WTC11 (cell line): ENCODE measurements at regions not wholly inside any gene's neighbourhood (a gene's known extent, or its start where the extent isn't known, plus 50 kb on each side); places are given as distances from the start of the nearest gene placed in this dataset.

Experiments
- ATAC-seq: fragments of 200-7000 bp; cut with Tn5 transposase; 2 replicates; pipeline ENCODE4 v1.10.0; 2021; ENCODE audit warnings: mild to moderate bottlenecking, moderate library complexity
- CTCF ChIA-PET: fragments of 300-600 bp; sonication (Branson Sonifier 250); formaldehyde crosslinking; loops from one replicate; lab custom pipeline; 2021; ENCODE audit warnings: antibody characterized with exemption; lab: Charles Lee
- POLR2A ChIA-PET: fragments of 350-600 bp; sonication (Branson Sonifier 250); formaldehyde crosslinking; loops from one replicate; lab custom pipeline; 2021; ENCODE audit warnings: antibody characterized with exemption; lab: Charles Lee
- DNase-seq: peaks from one replicate; pipeline ENCODE4 v3.0.0; 2021; ENCODE audit warnings: low spot score
- H3K27ac Mint-ChIP-seq: 2 replicates; pipeline ENCODE4 v1.8.0; 2021; ENCODE audit warnings: mixed read lengths
- H3K27me3 Mint-ChIP-seq: 2 replicates; pipeline ENCODE4 v1.8.0; 2021; ENCODE audit warnings: low read depth, mild to moderate bottlenecking, moderate library complexity, mixed read lengths
- H3K36me3 Mint-ChIP-seq: 2 replicates; pipeline ENCODE4 v1.8.0; 2021; ENCODE audit warnings: mixed read lengths
- H3K4me1 Mint-ChIP-seq: 2 replicates; pipeline ENCODE4 v1.8.0; 2022; ENCODE audit warnings: mixed read lengths
- H3K4me3 Mint-ChIP-seq: 2 replicates; pipeline ENCODE4 v1.8.0; 2021; ENCODE audit warnings: mild to moderate bottlenecking, moderate library complexity, mixed read lengths
- H3K9me3 Mint-ChIP-seq: 2 replicates; pipeline ENCODE4 v1.8.0; 2021; ENCODE audit warnings: mixed read lengths
- ELF4 ChIP-seq: sonication (generic); formaldehyde crosslinking; IDR thresholded peaks from 2 replicates; pipeline ENCODE4 v1.8.1; 2022; ENCODE audit warnings: low read depth, mild to moderate bottlenecking, moderate library complexity, missing genetic modification reagents
- ESRRA ChIP-seq: sonication (generic); formaldehyde crosslinking; IDR thresholded peaks from 2 replicates; pipeline ENCODE4 v1.8.1; 2022; ENCODE audit warnings: mild to moderate bottlenecking, missing genetic modification reagents, borderline replicate concordance
- ETV6 ChIP-seq: sonication (generic); formaldehyde crosslinking; IDR thresholded peaks from 2 replicates; pipeline ENCODE4 v1.8.1; 2022; ENCODE audit warnings: mild to moderate bottlenecking, missing genetic modification reagents
- FOXK1 ChIP-seq: sonication (generic); formaldehyde crosslinking; IDR thresholded peaks from 2 replicates; pipeline ENCODE4 v1.8.0; 2022; ENCODE audit warnings: mild to moderate bottlenecking, moderate library complexity, missing genetic modification reagents
- HMGA2 ChIP-seq: fragments of 250-450 bp; sonication (Bioruptor Pico); IDR thresholded peaks from 2 replicates; pipeline ENCODE4 v1.4.0; 2021; ENCODE audit warnings: mild to moderate bottlenecking, moderate library complexity
- JAZF1 ChIP-seq: fragments of 250-450 bp; sonication (Bioruptor Pico); IDR thresholded peaks from 2 replicates; pipeline ENCODE4 v1.9.0; 2021; ENCODE audit warnings: moderate library complexity, mild to moderate bottlenecking, inconsistent platforms
- JUN ChIP-seq: sonication (generic); formaldehyde crosslinking; IDR thresholded peaks from 2 replicates; pipeline ENCODE4 v1.8.0; 2023; ENCODE audit warnings: mild to moderate bottlenecking, missing genetic modification reagents
- NFATC4 ChIP-seq: fragments of 250-450 bp; sonication (Bioruptor Pico); IDR thresholded peaks from 2 replicates; pipeline ENCODE4 v1.9.0; 2021; ENCODE audit warnings: mild to moderate bottlenecking
- NFYB ChIP-seq: sonication (generic); formaldehyde crosslinking; conservative IDR thresholded peaks from 2 replicates; pipeline ENCODE4 v1.8.0; 2022; ENCODE audit warnings: low read depth, missing genetic modification reagents
- OVOL2 ChIP-seq: fragments of 250-450 bp; sonication (Bioruptor Pico); IDR thresholded peaks from 2 replicates; pipeline ENCODE4 v1.9.0; 2021; ENCODE audit warnings: mild to moderate bottlenecking, borderline replicate concordance
- RELA ChIP-seq: sonication (generic); formaldehyde crosslinking; IDR thresholded peaks from 2 replicates; pipeline ENCODE4 v1.8.1; 2022; ENCODE audit warnings: missing genetic modification reagents, mild to moderate bottlenecking, borderline replicate concordance
- RORB ChIP-seq: fragments of 250-450 bp; sonication (Bioruptor Pico); IDR thresholded peaks from 2 replicates; pipeline ENCODE4 v1.9.0; 2021; ENCODE audit warnings: mild to moderate bottlenecking
- SP1 ChIP-seq: sonication (generic); formaldehyde crosslinking; conservative IDR thresholded peaks from 2 replicates; pipeline ENCODE4 v1.8.1; 2022; ENCODE audit warnings: missing genetic modification reagents
- TCF7 ChIP-seq: sonication (generic); formaldehyde crosslinking; IDR thresholded peaks from 2 replicates; pipeline ENCODE4 v1.8.0; 2022; ENCODE audit warnings: mild to moderate bottlenecking, low read depth, missing genetic modification reagents, moderate library complexity
- TEAD4 ChIP-seq: sonication (generic); formaldehyde crosslinking; IDR thresholded peaks from 2 replicates; pipeline ENCODE4 v1.8.0; 2022; ENCODE audit warnings: mild to moderate bottlenecking, missing genetic modification reagents
- TP53 ChIP-seq: sonication (generic); formaldehyde crosslinking; IDR thresholded peaks from 2 replicates; pipeline ENCODE4 v1.8.1; 2023; ENCODE audit warnings: mild to moderate bottlenecking, missing genetic modification reagents
- ZNF121 ChIP-seq: sonication (generic); formaldehyde crosslinking; IDR thresholded peaks from 2 replicates; pipeline ENCODE4 v1.8.0; 2023; ENCODE audit warnings: missing genetic modification reagents
- ZNF219 ChIP-seq: sonication (generic); formaldehyde crosslinking; IDR thresholded peaks from 2 replicates; pipeline ENCODE4 v1.8.0; 2023; ENCODE audit warnings: missing genetic modification reagents, mild to moderate bottlenecking, borderline replicate concordance
- ZNF263 ChIP-seq: sonication (generic); formaldehyde crosslinking; IDR thresholded peaks from 2 replicates; pipeline ENCODE4 v1.8.1; 2022; ENCODE audit warnings: low read depth, mild to moderate bottlenecking, moderate library complexity, missing genetic modification reagents
- ZNF396 ChIP-seq: fragments of 250-450 bp; sonication (Bioruptor Pico); IDR thresholded peaks from 2 replicates; pipeline ENCODE4 v1.8.0; 2021; ENCODE audit warnings: mild to moderate bottlenecking, moderate library complexity, borderline replicate concordance
- ZNF416 ChIP-seq: fragments of 250-450 bp; sonication (Bioruptor Pico); IDR thresholded peaks from 2 replicates; pipeline ENCODE4 v1.9.0; 2021; ENCODE audit warnings: mild to moderate bottlenecking, inconsistent platforms
- TF ChIP-seq, protein P1 (sequence below): sonication (generic); formaldehyde crosslinking; IDR thresholded peaks from 2 replicates; pipeline ENCODE4 v1.8.1; 2023; ENCODE audit warnings: mild to moderate bottlenecking, missing genetic modification reagents, moderate library complexity
- TF ChIP-seq, protein P2 (sequence below): fragments of 250-450 bp; sonication (Bioruptor Pico); IDR thresholded peaks from 2 replicates; pipeline ENCODE4 v1.8.0; 2021; ENCODE audit warnings: mild to moderate bottlenecking
- TF ChIP-seq, protein P3 (sequence below): sonication (generic); formaldehyde crosslinking; IDR thresholded peaks from 2 replicates; pipeline ENCODE4 v1.8.1; 2022; ENCODE audit warnings: mild to moderate bottlenecking, moderate library complexity, missing genetic modification reagents
- TF ChIP-seq, protein P4 (sequence below): sonication (generic); formaldehyde crosslinking; IDR thresholded peaks from 2 replicates; pipeline ENCODE4 v1.8.1; 2022; ENCODE audit warnings: low read depth, missing genetic modification reagents, borderline replicate concordance
- TF ChIP-seq, protein P5 (sequence below): sonication (generic); formaldehyde crosslinking; IDR thresholded peaks from 2 replicates; pipeline ENCODE4 v1.8.1; 2022; ENCODE audit warnings: missing genetic modification reagents, borderline replicate concordance
- TF ChIP-seq, protein P6 (sequence below): sonication (generic); formaldehyde crosslinking; IDR thresholded peaks from 2 replicates; pipeline ENCODE4 v1.8.1; 2023; ENCODE audit warnings: mild to moderate bottlenecking, missing genetic modification reagents

DNA sequence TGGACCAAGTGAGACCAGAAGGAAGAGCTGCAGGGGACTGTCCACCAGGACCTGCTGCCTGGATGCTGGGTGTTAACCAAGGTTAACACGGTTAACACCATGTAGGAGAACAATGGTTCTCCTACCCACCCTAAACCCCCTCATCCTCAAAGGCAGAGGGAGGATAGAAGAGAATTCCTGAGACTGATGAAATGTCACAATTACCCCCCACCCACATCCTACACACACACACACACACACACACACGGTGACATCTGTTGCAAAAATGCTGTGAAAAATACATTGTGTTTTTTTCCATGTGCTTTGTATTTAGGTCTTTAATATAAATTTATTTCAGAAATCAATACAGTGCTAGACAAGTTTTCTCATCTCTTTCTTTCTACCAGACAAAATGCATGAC lies 113.9 kb upstream of the HES1 start:
- H3K27me3 Mint-ChIP-seq, result no peaks in the 10 kb centered on the region
- ChIA-PET POLR2A (no interaction called here), CTCF (no interaction called here)
- no peaks in the 10 kb centered on the region for H3K9me3 Mint-ChIP-seq
- no peaks in the 10 kb centered on the region for H3K36me3 Mint-ChIP-seq
- TF ChIP-seq JUN (CRISPR knock-in tag), result no peak
- no peak for TF ChIP-seq FOXK1
- no peak for TF ChIP-seq ELF4 (CRISPR knock-in tag)
- TF ChIP-seq JAZF1, result no peak
- TF ChIP-seq ZNF263 (CRISPR knock-in tag), result no peak
- TF ChIP-seq, protein P1, sequence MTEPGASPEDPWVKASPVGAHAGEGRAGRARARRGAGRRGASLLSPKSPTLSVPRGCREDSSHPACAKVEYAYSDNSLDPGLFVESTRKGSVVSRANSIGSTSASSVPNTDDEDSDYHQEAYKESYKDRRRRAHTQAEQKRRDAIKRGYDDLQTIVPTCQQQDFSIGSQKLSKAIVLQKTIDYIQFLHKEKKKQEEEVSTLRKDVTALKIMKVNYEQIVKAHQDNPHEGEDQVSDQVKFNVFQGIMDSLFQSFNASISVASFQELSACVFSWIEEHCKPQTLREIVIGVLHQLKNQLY (CRISPR knock-in tag), result no peak
- TF ChIP-seq OVOL2 (CRISPR knock-in tag), result no peak
- no peak for TF ChIP-seq ZNF416
- no peak for TF ChIP-seq TCF7 (CRISPR knock-in tag)
- no peak for TF ChIP-seq NFYB
- TF ChIP-seq, protein P2, sequence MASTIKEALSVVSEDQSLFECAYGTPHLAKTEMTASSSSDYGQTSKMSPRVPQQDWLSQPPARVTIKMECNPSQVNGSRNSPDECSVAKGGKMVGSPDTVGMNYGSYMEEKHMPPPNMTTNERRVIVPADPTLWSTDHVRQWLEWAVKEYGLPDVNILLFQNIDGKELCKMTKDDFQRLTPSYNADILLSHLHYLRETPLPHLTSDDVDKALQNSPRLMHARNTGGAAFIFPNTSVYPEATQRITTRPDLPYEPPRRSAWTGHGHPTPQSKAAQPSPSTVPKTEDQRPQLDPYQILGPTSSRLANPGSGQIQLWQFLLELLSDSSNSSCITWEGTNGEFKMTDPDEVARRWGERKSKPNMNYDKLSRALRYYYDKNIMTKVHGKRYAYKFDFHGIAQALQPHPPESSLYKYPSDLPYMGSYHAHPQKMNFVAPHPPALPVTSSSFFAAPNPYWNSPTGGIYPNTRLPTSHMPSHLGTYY (CRISPR knock-in tag), result no peak
- TF ChIP-seq RORB, result no peak
- no peak for TF ChIP-seq HMGA2 (CRISPR knock-in tag)
- TF ChIP-seq, protein P3, sequence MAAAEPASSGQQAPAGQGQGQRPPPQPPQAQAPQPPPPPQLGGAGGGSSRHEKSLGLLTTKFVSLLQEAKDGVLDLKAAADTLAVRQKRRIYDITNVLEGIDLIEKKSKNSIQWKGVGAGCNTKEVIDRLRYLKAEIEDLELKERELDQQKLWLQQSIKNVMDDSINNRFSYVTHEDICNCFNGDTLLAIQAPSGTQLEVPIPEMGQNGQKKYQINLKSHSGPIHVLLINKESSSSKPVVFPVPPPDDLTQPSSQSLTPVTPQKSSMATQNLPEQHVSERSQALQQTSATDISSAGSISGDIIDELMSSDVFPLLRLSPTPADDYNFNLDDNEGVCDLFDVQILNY (CRISPR knock-in tag), result no peak
- TF ChIP-seq, protein P4, sequence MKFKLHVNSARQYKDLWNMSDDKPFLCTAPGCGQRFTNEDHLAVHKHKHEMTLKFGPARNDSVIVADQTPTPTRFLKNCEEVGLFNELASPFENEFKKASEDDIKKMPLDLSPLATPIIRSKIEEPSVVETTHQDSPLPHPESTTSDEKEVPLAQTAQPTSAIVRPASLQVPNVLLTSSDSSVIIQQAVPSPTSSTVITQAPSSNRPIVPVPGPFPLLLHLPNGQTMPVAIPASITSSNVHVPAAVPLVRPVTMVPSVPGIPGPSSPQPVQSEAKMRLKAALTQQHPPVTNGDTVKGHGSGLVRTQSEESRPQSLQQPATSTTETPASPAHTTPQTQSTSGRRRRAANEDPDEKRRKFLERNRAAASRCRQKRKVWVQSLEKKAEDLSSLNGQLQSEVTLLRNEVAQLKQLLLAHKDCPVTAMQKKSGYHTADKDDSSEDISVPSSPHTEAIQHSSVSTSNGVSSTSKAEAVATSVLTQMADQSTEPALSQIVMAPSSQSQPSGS (CRISPR knock-in tag), result no peak
- no peak for TF ChIP-seq ZNF396 (CRISPR knock-in tag)
- DNase-seq, result no peak
- no peak overlapping the region for H3K4me3 Mint-ChIP-seq
- peaks cover 18% of the 10 kb centered on the region for H3K4me1 Mint-ChIP-seq
- no peak overlapping the region for H3K27ac Mint-ChIP-seq
- no peak for ATAC-seq

DNA sequence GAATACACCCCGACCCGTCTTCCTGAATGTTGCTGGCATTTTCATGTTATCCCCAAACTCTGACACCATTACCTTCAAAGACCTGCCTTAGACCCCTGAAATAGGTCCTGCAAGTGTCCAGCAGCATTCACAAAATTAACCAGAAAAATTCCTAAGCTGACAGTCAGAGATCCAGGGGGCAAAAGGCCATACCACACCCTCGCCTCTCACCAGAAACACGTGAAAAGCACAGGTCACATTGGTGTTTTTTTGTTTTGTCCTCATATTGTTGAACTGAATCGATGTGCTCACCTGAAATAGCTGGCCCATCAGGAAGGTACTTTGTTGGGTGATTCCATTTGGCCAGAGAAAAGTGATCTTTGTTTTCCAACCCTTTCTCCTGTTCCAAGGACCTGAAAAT lies 113.1 kb upstream of the HES1 start:
- H3K27me3 Mint-ChIP-seq, result no peaks in the 10 kb centered on the region
- H3K4me3 Mint-ChIP-seq, result no peak overlapping the region

More for the DNA sequence above, 113.1 kb upstream of the HES1 start:
- Mint-ChIP-seq H3K4me1 (peaks cover 18% of the 10 kb centered on the region), H3K9me3 (no peaks in the 10 kb centered on the region), H3K27ac (no peak overlapping the region), H3K36me3 (no peaks in the 10 kb centered on the region)
- TF ChIP-seq NFATC4 (no peak), SP1 (no peak), ZNF219 (CRISPR knock-in tag) (no peak), ESRRA (CRISPR knock-in tag) (no peak), ZNF263 (CRISPR knock-in tag) (no peak), ETV6 (CRISPR knock-in tag) (no peak), TEAD4 (CRISPR knock-in tag) (no peak), ZNF121 (no peak), HMGA2 (CRISPR knock-in tag) (no peak), TP53 (CRISPR knock-in tag) (no peak), RELA (no peak)
- TF ChIP-seq, protein P5, sequence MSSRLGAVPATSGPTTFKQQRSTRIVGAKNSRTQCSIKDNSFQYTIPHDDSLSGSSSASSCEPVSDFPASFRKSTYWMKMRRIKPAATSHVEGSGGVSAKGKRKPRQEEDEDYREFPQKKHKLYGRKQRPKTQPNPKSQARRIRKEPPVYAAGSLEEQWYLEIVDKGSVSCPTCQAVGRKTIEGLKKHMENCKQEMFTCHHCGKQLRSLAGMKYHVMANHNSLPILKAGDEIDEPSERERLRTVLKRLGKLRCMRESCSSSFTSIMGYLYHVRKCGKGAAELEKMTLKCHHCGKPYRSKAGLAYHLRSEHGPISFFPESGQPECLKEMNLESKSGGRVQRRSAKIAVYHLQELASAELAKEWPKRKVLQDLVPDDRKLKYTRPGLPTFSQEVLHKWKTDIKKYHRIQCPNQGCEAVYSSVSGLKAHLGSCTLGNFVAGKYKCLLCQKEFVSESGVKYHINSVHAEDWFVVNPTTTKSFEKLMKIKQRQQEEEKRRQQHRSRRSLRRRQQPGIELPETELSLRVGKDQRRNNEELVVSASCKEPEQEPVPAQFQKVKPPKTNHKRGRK (CRISPR knock-in tag), result no peak
- TF ChIP-seq, protein P6, sequence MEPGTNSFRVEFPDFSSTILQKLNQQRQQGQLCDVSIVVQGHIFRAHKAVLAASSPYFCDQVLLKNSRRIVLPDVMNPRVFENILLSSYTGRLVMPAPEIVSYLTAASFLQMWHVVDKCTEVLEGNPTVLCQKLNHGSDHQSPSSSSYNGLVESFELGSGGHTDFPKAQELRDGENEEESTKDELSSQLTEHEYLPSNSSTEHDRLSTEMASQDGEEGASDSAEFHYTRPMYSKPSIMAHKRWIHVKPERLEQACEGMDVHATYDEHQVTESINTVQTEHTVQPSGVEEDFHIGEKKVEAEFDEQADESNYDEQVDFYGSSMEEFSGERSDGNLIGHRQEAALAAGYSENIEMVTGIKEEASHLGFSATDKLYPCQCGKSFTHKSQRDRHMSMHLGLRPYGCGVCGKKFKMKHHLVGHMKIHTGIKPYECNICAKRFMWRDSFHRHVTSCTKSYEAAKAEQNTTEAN, result no peak
- POLR2A ChIA-PET, result no interaction called here
- no peak for ATAC-seq
- CTCF ChIA-PET, result no interaction called here
- DNase-seq, result no peak
